ENCODE measurements at regions not wholly inside any gene's neighbourhood (a gene's known extent, or its start where the extent isn't known, plus 50 kb on each side); places are given as distances from the start of the nearest gene placed in this dataset.

DNA sequence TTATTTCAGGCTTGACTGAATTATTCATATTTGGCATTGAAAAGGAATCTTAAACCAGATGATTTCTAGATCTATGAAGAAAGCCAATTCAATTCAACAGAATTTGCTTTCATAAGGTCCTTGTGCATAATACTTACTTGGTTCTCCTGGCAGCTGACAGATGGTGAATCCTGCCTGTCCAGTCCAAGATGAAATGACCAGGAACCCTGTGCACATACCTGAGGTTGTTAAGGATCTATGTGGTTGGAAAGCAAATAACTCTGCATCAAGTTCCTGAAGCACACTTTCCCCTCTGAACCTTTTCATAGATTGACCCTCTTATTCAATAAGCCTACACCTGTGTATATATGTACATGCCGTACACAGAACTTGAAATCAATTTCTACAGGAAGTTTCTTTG is 562.7 kb downstream of the PPARGC1A start:
- 63 to 84% methylated on average over 1 of the region's 1 CpG for WGBS, 2 donors
- ATAC-seq (ENCODE audit: low FRiP score in 2 of 2), result no peak

DNA sequence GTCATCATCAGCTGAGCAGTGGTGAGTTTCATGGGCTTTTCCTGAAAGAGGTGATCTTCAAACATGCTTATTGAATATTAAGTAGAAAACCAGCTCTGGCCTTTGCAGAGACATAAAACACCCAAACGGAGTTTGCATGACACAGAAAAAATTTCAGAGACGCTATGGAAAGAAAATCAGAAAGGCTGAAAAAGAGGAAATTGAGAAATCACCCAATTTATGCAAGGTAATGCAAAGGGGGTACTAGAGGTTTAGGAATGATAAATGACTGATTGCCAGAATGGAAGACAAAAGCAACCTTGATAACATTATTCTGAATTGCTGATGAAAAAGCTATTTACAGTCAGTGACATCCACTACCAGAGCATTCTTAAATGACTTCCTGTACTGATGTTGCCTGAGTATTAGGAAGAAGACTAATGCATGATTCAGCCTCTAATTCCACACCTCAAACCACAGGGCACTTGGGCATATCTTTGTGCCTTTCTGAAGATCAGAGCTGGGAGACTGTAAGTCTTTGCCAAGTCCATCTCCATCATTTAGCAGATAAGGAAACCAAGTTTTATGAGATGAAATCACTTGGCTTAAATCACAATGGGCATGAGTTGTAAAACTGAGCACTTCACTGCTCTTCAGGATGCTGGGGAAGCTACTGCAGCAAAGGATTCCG is 565.7 kb downstream of the PPARGC1A start:
- WGBS, 2 donors, result 36 to 47% methylated on average over 3 of the region's 3 CpGs
- TF ChIP-seq, protein P1, sequence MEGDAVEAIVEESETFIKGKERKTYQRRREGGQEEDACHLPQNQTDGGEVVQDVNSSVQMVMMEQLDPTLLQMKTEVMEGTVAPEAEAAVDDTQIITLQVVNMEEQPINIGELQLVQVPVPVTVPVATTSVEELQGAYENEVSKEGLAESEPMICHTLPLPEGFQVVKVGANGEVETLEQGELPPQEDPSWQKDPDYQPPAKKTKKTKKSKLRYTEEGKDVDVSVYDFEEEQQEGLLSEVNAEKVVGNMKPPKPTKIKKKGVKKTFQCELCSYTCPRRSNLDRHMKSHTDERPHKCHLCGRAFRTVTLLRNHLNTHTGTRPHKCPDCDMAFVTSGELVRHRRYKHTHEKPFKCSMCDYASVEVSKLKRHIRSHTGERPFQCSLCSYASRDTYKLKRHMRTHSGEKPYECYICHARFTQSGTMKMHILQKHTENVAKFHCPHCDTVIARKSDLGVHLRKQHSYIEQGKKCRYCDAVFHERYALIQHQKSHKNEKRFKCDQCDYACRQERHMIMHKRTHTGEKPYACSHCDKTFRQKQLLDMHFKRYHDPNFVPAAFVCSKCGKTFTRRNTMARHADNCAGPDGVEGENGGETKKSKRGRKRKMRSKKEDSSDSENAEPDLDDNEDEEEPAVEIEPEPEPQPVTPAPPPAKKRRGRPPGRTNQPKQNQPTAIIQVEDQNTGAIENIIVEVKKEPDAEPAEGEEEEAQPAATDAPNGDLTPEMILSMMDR (IDR thresholded peaks at IDR 0.05), result no peak
- no peak for TF ChIP-seq POLR2A (IDR thresholded peaks at IDR 0.05)
- TF ChIP-seq POLR2AphosphoS5 (IDR thresholded peaks at IDR 0.05), result no peak
- TF ChIP-seq EP300 (IDR thresholded peaks at IDR 0.05), result no peak
- Histone ChIP-seq H3K4me1 (no peaks in the 10 kb centered on the region), H3K4me3 (no peak overlapping the region), H3K27ac (no peak overlapping the region), H3K9me3 (no peaks in the 10 kb centered on the region), H3K36me3 (no peaks in the 10 kb centered on the region), H3K27me3 (no peaks in the 10 kb centered on the region)
- DNase-seq (no peak), ATAC-seq (ENCODE audit: low FRiP score in 2 of 2) (no peak)

More for the DNA sequence above, 562.7 kb downstream of the PPARGC1A start:
- H3K4me3 ChIP-seq, result no peak overlapping the region
- no peaks in the 10 kb centered on the region for H3K27me3 ChIP-seq
- no peak for DNase-seq
- H3K4me1 ChIP-seq, result no peaks in the 10 kb centered on the region
- no peaks in the 10 kb centered on the region for H3K9me3 ChIP-seq
- no peaks in the 10 kb centered on the region for H3K36me3 ChIP-seq
- H3K27ac ChIP-seq, result no peak overlapping the region
- TF ChIP-seq POLR2AphosphoS5 (IDR thresholded peaks at IDR 0.05) (no peak), POLR2A (IDR thresholded peaks at IDR 0.05) (no peak), EP300 (IDR thresholded peaks at IDR 0.05) (no peak)
- TF ChIP-seq, protein P1 (IDR thresholded peaks at IDR 0.05), result no peak

DNA sequence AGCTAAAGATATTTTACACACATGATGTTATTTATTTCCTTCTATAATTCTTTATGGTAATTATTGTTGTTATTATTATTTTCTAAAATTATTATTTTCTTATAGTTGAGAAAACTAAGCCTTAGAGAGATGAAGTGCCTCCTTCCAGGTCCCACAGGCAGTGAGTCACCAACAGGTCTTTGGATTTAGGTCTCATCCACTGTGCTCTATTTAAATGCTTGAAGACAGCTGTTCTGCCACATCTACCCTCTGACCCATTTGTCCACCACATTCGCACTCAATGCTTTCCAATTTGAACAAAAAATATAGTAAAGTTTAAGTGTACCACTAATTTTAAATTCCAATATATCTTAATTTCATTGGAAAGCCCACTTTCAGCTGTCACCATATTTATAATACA is 566.4 kb downstream of the PPARGC1A start:
- WGBS, 2 donors, result 87 to 97% methylated on average over 1 of the region's 1 CpG
- ATAC-seq (ENCODE audit: low FRiP score in 2 of 2) (no peak), DNase-seq (no peak)
- H3K27me3 ChIP-seq, result no peaks in the 10 kb centered on the region
- no peak overlapping the region for H3K27ac ChIP-seq
- H3K36me3 ChIP-seq, result no peaks in the 10 kb centered on the region
- H3K4me3 ChIP-seq, result no peak overlapping the region
- no peaks in the 10 kb centered on the region for H3K4me1 ChIP-seq
- TF ChIP-seq POLR2AphosphoS5 (IDR thresholded peaks at IDR 0.05) (no peak), POLR2A (IDR thresholded peaks at IDR 0.05) (no peak), EP300 (IDR thresholded peaks at IDR 0.05) (no peak)
- TF ChIP-seq, protein P1 (IDR thresholded peaks at IDR 0.05), result no peak
- no peaks in the 10 kb centered on the region for H3K9me3 ChIP-seq

DNA sequence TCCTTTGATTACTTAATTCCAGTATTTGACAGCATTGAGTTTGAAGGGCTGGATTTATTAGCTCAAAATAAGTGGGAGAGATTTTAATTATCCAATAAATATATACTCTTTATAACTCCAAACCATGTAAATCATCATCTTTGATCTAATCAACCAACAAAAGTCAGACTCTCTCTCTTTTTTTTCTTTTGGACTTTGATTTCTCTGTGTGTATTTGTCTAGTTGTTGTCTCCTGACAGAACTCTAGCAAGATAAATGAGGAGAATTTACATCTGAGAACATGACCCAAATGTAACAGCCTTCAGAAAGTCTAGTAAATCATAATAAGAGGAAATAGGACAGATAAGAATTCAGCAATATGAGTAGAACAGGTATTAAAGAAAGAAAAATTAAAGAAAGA is 567.1 kb downstream of the PPARGC1A start:
- Histone ChIP-seq H3K9me3 (no peaks in the 10 kb centered on the region), H3K27me3 (no peaks in the 10 kb centered on the region), H3K4me1 (no peaks in the 10 kb centered on the region), H3K27ac (no peak overlapping the region), H3K4me3 (no peak overlapping the region), H3K36me3 (no peaks in the 10 kb centered on the region)
- DNase-seq (no peak), ATAC-seq (ENCODE audit: low FRiP score in 2 of 2) (no peak)
- TF ChIP-seq EP300 (IDR thresholded peaks at IDR 0.05), result no peak
- TF ChIP-seq, protein P1 (IDR thresholded peaks at IDR 0.05), result no peak

GRCh38 chr4:23320931-23321587 is 568.8 kb downstream of the PPARGC1A start:
- Histone ChIP-seq H3K4me3 (no peak overlapping the region), H3K4me1 (no peaks in the 10 kb centered on the region), H3K9me3 (no peaks in the 10 kb centered on the region), H3K27me3 (no peaks in the 10 kb centered on the region), H3K27ac (no peak overlapping the region), H3K36me3 (no peaks in the 10 kb centered on the region)
- DNase-seq (no peak), ATAC-seq (ENCODE audit: low FRiP score in 2 of 2) (no peak)
- 37 to 52% methylated on average over 1 of the region's 1 CpG for WGBS, 2 donors
- TF ChIP-seq POLR2A (IDR thresholded peaks at IDR 0.05), result no peak
- no peak for TF ChIP-seq EP300 (IDR thresholded peaks at IDR 0.05)
- TF ChIP-seq, protein P1 (IDR thresholded peaks at IDR 0.05), result no peak
- no peak for TF ChIP-seq POLR2AphosphoS5 (IDR thresholded peaks at IDR 0.05)
